Keratinocyte (primary cell): ENCODE measurements at regions not wholly inside any gene's neighbourhood (a gene's known extent, or its start where the extent isn't known, plus 50 kb on each side); places are given as distances from the start of the nearest gene placed in this dataset.

Source experiments
- EZH2 ChIP-seq: IDR thresholded peaks from one replicate; pipeline ENCODE4 v1.6.1; 2012; ENCODE audit warnings: inconsistent platforms, mild to moderate bottlenecking, low read length, moderate library complexity
- TF ChIP-seq, protein P1 (sequence below), 3 experiments: IDR thresholded peaks in 1 of 3; conservative IDR thresholded peaks in 1 of 3; optimal IDR thresholded peaks in 1 of 3; 2 replicates in 2 of 3; 3 replicates in 1 of 3; pipeline versions ENCODE3 to v1.5.1; 2011; ENCODE audit warnings: low read length in 3 of 3, mild to moderate bottlenecking in 3 of 3, moderate library complexity in 2 of 3, control low read depth in 1 of 3, inconsistent platforms in 1 of 3; ENCODE audit not compliant: insufficient read depth in 2 of 3; ENCODE audit errors: extremely low read depth in 1 of 3

DNA sequence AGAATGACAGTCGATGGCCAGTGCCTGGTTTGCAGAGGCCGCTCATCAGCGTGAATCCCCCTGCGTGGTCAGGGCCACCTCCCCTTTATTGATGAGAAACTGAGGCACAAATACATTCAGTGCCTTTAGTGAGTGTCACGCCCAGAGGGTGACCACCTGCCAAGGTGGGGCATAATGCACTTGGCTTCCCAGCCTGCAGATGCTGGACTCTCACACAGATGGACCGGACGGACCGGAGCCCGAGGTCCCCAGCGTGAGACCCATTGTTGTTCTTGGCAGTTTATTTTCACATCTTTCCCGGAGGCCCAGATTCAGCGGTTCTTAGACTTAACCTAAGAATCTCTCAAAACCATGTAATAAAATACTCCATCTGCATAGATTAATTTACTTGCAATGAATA is 74.4 kb downstream of the YTHDF1 start:
- TF ChIP-seq, protein P1, sequence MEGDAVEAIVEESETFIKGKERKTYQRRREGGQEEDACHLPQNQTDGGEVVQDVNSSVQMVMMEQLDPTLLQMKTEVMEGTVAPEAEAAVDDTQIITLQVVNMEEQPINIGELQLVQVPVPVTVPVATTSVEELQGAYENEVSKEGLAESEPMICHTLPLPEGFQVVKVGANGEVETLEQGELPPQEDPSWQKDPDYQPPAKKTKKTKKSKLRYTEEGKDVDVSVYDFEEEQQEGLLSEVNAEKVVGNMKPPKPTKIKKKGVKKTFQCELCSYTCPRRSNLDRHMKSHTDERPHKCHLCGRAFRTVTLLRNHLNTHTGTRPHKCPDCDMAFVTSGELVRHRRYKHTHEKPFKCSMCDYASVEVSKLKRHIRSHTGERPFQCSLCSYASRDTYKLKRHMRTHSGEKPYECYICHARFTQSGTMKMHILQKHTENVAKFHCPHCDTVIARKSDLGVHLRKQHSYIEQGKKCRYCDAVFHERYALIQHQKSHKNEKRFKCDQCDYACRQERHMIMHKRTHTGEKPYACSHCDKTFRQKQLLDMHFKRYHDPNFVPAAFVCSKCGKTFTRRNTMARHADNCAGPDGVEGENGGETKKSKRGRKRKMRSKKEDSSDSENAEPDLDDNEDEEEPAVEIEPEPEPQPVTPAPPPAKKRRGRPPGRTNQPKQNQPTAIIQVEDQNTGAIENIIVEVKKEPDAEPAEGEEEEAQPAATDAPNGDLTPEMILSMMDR (optimal IDR thresholded peaks at IDR 0.05 in 1 of 3, IDR thresholded peaks at IDR 0.05 in 1 of 3, conservative IDR thresholded peaks at IDR 0.05 in 1 of 3; ENCODE audit: extremely low read depth in 1 of 3, insufficient read depth in 2 of 3, low read length in 3 of 3) = no peak
- no peak for TF ChIP-seq EZH2
